NT2/D1 (cell line): ENCODE measurements at regions not wholly inside any gene's neighbourhood (a gene's known extent, or its start where the extent isn't known, plus 50 kb on each side); places are given as distances from the start of the nearest gene placed in this dataset.

Experiments
- DNase-seq: peaks from one replicate; pipeline ENCODE4 v3.0.0-alpha.2; 2011; ENCODE audit warnings: low read depth, low spot score
- H3K27me3 ChIP-seq: 2 replicates; pipeline ENCODE4 v1.6.0; 2011; ENCODE audit warnings: mild to moderate bottlenecking; ENCODE audit not compliant: insufficient read length, insufficient read depth
- H3K36me3 ChIP-seq: 2 replicates; pipeline ENCODE4 v1.6.1; 2011; ENCODE audit warnings: mild to moderate bottlenecking, low read length, mixed read lengths; ENCODE audit not compliant: insufficient read depth, insufficient read length
- H3K4me1 ChIP-seq: 2 replicates; pipeline ENCODE4 v1.5.1; 2011; ENCODE audit not compliant: insufficient read depth, insufficient read length
- H3K4me3 ChIP-seq: 2 replicates; pipeline ENCODE4 v1.5.1; 2011; ENCODE audit warnings: low read depth; ENCODE audit not compliant: insufficient read length
- H3K9ac ChIP-seq: 2 replicates; pipeline ENCODE4 v1.6.0; 2011; ENCODE audit warnings: low read depth; ENCODE audit not compliant: insufficient read length
- H3K9me3 ChIP-seq: 2 replicates; pipeline ENCODE4 v1.5.1; 2011; ENCODE audit warnings: mild to moderate bottlenecking, low read length; ENCODE audit not compliant: insufficient read depth
- SUZ12 ChIP-seq: IDR thresholded peaks from 2 replicates; pipeline ENCODE4 v1.6.1; 2011; ENCODE audit not compliant: insufficient read length, insufficient read depth; ENCODE audit errors: extremely low read depth
- YY1 ChIP-seq: IDR thresholded peaks from 2 replicates; pipeline ENCODE4 v1.6.1; 2011; ENCODE audit not compliant: insufficient read length, insufficient read depth
- ZNF274 ChIP-seq: IDR thresholded peaks from 2 replicates; pipeline ENCODE4 v1.6.1; 2011; ENCODE audit warnings: mild to moderate bottlenecking, low read depth, low read length

- H3K4me1 ChIP-seq = peaks cover 3% of the 10 kb centered on the region
- DNase-seq = no peak
- no peaks in the 10 kb centered on the region for H3K9me3 ChIP-seq
- H3K27me3 ChIP-seq = no peaks in the 10 kb centered on the region
- H3K9ac ChIP-seq = no peak overlapping the region
- no peak for TF ChIP-seq YY1
- TF ChIP-seq SUZ12 = no peak
- TF ChIP-seq ZNF274 = no peak
- H3K36me3 ChIP-seq = no peaks in the 10 kb centered on the region
- H3K4me3 ChIP-seq = no peak overlapping the region
These were observed 131.4 kb downstream of the BTBD3 start for GRCh38 chr20:12049125-12049524.

GRCh38 chr20:12051206-12052163, 133.8 kb downstream of the BTBD3 start:
- Histone ChIP-seq H3K36me3 (no peaks in the 10 kb centered on the region), H3K9me3 (no peaks in the 10 kb centered on the region), H3K27me3 (no peaks in the 10 kb centered on the region), H3K9ac (no peak overlapping the region), H3K4me1 (peaks cover 3% of the 10 kb centered on the region), H3K4me3 (no peak overlapping the region)
- no peak for DNase-seq
- no peak for TF ChIP-seq SUZ12
- no peak for TF ChIP-seq ZNF274
- TF ChIP-seq YY1 = no peak

DNA sequence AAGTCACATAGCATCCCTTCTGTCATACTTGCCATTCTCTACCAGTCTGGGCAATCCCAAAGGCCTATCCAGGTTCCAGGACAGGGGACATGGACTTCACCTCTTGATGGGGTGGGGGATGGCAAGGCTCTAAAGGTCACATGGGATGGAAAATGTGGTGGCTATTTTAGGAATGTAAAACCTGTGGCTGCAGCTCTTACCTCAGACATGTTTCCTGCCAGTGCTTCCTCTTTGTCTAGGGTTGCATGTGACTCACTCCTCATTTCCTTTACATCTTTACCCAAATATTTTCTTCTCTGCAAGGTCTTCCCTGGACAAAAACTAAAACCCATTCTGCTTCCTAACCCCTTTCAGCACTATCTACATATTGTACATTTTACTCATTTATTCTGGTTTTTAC, 135.7 kb downstream of the BTBD3 start:
- no peak overlapping the region for H3K4me3 ChIP-seq
- H3K36me3 ChIP-seq = no peaks in the 10 kb centered on the region
- no peak overlapping the region for H3K9ac ChIP-seq
- no peaks in the 10 kb centered on the region for H3K27me3 ChIP-seq
- no peak for TF ChIP-seq ZNF274
- TF ChIP-seq SUZ12 = no peak
- TF ChIP-seq YY1 = no peak
- peaks cover 3% of the 10 kb centered on the region for H3K4me1 ChIP-seq
- no peak for DNase-seq
- no peaks in the 10 kb centered on the region for H3K9me3 ChIP-seq

- H3K9me3 ChIP-seq = no peaks in the 10 kb centered on the region
- no peak overlapping the region for H3K4me3 ChIP-seq
- H3K4me1 ChIP-seq = peaks cover 3% of the 10 kb centered on the region
- DNase-seq = no peak
- H3K27me3 ChIP-seq = no peaks in the 10 kb centered on the region
- TF ChIP-seq YY1 (no peak), SUZ12 (no peak), ZNF274 (no peak)
- no peak overlapping the region for H3K9ac ChIP-seq
- no peaks in the 10 kb centered on the region for H3K36me3 ChIP-seq
These were observed 136.9 kb downstream of the BTBD3 start for GRCh38 chr20:12054556-12054955.

- DNase-seq = no peak
These were observed 137.5 kb downstream of the BTBD3 start for GRCh38 chr20:12055161-12055560.

GRCh38 chr20:12056839-12057238, 139.1 kb downstream of the BTBD3 start:
- no peaks in the 10 kb centered on the region for H3K27me3 ChIP-seq
- no peak overlapping the region for H3K9ac ChIP-seq
- peaks cover 3% of the 10 kb centered on the region for H3K4me1 ChIP-seq
- no peak for DNase-seq
- no peak overlapping the region for H3K4me3 ChIP-seq
- no peaks in the 10 kb centered on the region for H3K36me3 ChIP-seq
- TF ChIP-seq ZNF274 (no peak), YY1 (no peak), SUZ12 (no peak)
- no peaks in the 10 kb centered on the region for H3K9me3 ChIP-seq

More at GRCh38 chr20:12055161-12055560, 137.5 kb downstream of the BTBD3 start:
- H3K4me3 ChIP-seq = no peak overlapping the region
- H3K9ac ChIP-seq = no peak overlapping the region
- no peak for TF ChIP-seq ZNF274
- no peak for TF ChIP-seq YY1
- no peak for TF ChIP-seq SUZ12
- no peaks in the 10 kb centered on the region for H3K27me3 ChIP-seq
- H3K9me3 ChIP-seq = no peaks in the 10 kb centered on the region
- H3K36me3 ChIP-seq = no peaks in the 10 kb centered on the region
- H3K4me1 ChIP-seq = peaks cover 3% of the 10 kb centered on the region

DNA sequence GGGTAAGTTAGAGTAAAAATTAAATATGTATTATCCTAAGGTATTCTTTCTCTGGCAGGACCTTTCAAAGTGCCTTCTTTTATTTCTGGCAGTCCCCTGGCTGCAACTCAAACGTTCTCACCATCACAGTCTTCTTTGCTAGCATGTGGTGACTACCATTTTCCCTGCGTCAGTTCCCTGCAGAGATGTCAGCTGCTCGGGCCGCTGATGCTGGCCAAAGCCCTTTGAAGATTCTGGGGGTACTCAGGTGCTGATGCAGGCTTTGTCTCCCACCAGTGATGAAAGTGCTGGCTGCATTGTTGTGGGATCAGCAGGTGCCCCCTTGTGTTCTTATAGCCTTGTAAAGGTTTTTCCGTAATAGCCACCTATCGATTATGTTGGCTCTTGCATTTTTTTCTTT, 140.1 kb downstream of the BTBD3 start:
- no peak overlapping the region for H3K4me3 ChIP-seq
- no peak overlapping the region for H3K9ac ChIP-seq
- H3K27me3 ChIP-seq = no peaks in the 10 kb centered on the region
- no peak for DNase-seq
- TF ChIP-seq SUZ12 (no peak), ZNF274 (no peak), YY1 (no peak)
- H3K4me1 ChIP-seq = peaks cover 3% of the 10 kb centered on the region
- H3K9me3 ChIP-seq = no peaks in the 10 kb centered on the region
- H3K36me3 ChIP-seq = no peaks in the 10 kb centered on the region
